OCI-LY7 (cell line): ENCODE measurements at regions not wholly inside any gene's neighbourhood (a gene's known extent, or its start where the extent isn't known, plus 50 kb on each side); places are given as distances from the start of the nearest gene placed in this dataset.

Experiments used
- BruUV-seq: library from RNA; stranded (reverse); fragments of 400-500 nt; replicated peaks from 2 replicates; lab custom pipeline; 2021; lab: Mats Ljungman, UMichigan
- CTCF ChIA-PET: fragments of 300-600 bp; sonication (Branson Sonifier 250); formaldehyde crosslinking; loops from one replicate; lab custom pipeline; 2022; ENCODE audit warnings: antibody characterized with exemption; ENCODE audit not compliant: unreplicated experiment; lab: Charles Lee
- POLR2A ChIA-PET: fragments of 300-600 bp; sonication (Branson Sonifier 250); formaldehyde crosslinking; loops from one replicate; lab custom pipeline; 2022; ENCODE audit warnings: antibody characterized with exemption; lab: Charles Lee
- DNase-seq: peaks from one replicate; pipeline ENCODE4 v3.0.0-alpha.2; 2015; ENCODE audit warnings: low spot score
- H2AFZ ChIP-seq: fragments of 200-600 bp; sonication (generic), shearing (Covaris generic); 2 replicates; pipeline ENCODE4 v1.6.1; 2014; ENCODE audit warnings: mild to moderate bottlenecking, antibody characterized with exemption, low read length, moderate library complexity
- H3K27ac ChIP-seq: fragments of 200-600 bp; sonication (generic); 2 replicates; pipeline ENCODE4 v1.5.1; 2014; ENCODE audit warnings: mixed run types, low read depth, mild to moderate bottlenecking, moderate library complexity, low read length, inconsistent platforms; ENCODE audit not compliant: poor library complexity, severe bottlenecking
- H3K36me3 ChIP-seq: fragments of 200-600 bp; sonication (generic); 2 replicates; pipeline ENCODE4 v1.6.1; 2014; ENCODE audit warnings: mild to moderate bottlenecking, antibody characterized with exemption, low read length, moderate library complexity, mixed read lengths; ENCODE audit not compliant: insufficient read depth
- H3K4me1 ChIP-seq: fragments of 200-600 bp; sonication (generic); 2 replicates; pipeline ENCODE4 v1.5.1; 2014; ENCODE audit warnings: mild to moderate bottlenecking, low read length; ENCODE audit not compliant: insufficient read depth, poor library complexity, severe bottlenecking
- H3K4me2 ChIP-seq: fragments of 200-600 bp; sonication (generic); 2 replicates; pipeline ENCODE4 v1.6.1; 2014; ENCODE audit warnings: mild to moderate bottlenecking, low read length
- H3K4me3 ChIP-seq: fragments of 200-600 bp; sonication (generic); 2 replicates; pipeline ENCODE4 v1.5.1; 2014; ENCODE audit warnings: mild to moderate bottlenecking, low read depth, low read length; ENCODE audit not compliant: poor library complexity, severe bottlenecking
- H3K79me2 ChIP-seq: fragments of 200-600 bp; sonication (generic); 2 replicates; pipeline ENCODE4 v1.6.1; 2016; ENCODE audit warnings: low read depth, mild to moderate bottlenecking, low read length, moderate library complexity, mixed read lengths; ENCODE audit not compliant: insufficient read depth
- H3K9me2 ChIP-seq: fragments of 200-600 bp; sonication (generic); 2 replicates; pipeline ENCODE4 v1.6.1; 2016; ENCODE audit warnings: mild to moderate bottlenecking, low read length, mixed read lengths; ENCODE audit not compliant: insufficient read depth
- H3K9me3 ChIP-seq: fragments of 200-600 bp; sonication (generic); 2 replicates; pipeline ENCODE4 v1.6.1; 2014; ENCODE audit warnings: mild to moderate bottlenecking, mixed run types, low read length, mixed read lengths
- H4K20me1 ChIP-seq: fragments of 200-600 bp; sonication (generic); 2 replicates; pipeline ENCODE4 v1.6.1; 2014; ENCODE audit warnings: mild to moderate bottlenecking, antibody characterized with exemption, low read length, moderate library complexity, mixed read lengths; ENCODE audit not compliant: insufficient read depth
- EZH2phosphoT487 ChIP-seq: fragments of 200-600 bp; sonication (generic); IDR thresholded peaks from 2 replicates; pipeline ENCODE4 v1.6.1; 2018; ENCODE audit warnings: low read depth, borderline replicate concordance, mild to moderate bottlenecking, mixed run types, antibody characterized with exemption, low read length, moderate library complexity, mixed read lengths
- intact Hi-C: fragments of 100-400 bp; cut with micrococcal nuclease; formaldehyde crosslinking; loops from one replicate; pipeline ENCODE4 v1.10.0; 2022; ENCODE audit not compliant: unreplicated experiment
- TF ChIP-seq, protein P1 (sequence below): fragments of 200-600 bp; sonication (generic); conservative IDR thresholded peaks from 2 replicates; pipeline ENCODE4 v1.5.1; 2014; ENCODE audit warnings: mild to moderate bottlenecking, antibody characterized with exemption, low read length, moderate library complexity, mixed read lengths

DNA sequence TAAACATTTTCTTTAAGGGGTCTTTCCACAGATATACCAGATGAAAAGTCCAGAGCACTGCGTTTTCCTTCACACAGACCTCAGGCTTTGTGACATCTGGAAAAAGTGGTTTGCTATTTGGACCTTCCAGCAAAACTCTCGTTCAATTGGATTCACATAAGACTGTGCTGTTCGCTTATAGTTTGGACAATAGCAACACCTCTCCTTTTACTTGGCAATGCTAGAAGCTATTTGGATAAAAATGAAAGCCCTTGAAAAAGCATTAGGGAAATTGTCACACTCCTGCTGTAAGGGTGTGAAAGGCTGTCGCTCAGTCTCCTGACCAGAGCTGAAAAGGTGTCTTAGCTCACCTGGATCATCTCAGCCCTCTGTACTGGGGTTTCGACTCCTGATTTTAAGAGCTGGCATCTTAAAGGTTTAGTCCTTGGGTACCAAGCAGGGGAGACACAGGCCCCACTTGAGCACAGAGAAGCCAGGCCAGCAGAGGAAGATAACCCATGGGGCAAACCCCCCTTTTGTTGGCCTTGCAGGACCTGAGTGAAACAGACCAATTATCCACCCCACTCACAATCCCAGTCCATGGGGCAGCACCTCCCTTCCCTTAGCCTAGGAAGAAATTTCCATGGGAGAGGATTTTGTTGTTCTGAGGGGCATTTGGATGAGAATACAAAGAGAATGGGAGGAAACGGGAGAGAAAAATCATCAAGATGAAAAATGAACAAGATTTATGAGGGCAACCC, 257.6 kb downstream of the DLEU7 start:
- H3K9me2 ChIP-seq, result no peaks in the 10 kb centered on the region
- H3K79me2 ChIP-seq, result no peaks in the 10 kb centered on the region
- TF ChIP-seq, protein P1, sequence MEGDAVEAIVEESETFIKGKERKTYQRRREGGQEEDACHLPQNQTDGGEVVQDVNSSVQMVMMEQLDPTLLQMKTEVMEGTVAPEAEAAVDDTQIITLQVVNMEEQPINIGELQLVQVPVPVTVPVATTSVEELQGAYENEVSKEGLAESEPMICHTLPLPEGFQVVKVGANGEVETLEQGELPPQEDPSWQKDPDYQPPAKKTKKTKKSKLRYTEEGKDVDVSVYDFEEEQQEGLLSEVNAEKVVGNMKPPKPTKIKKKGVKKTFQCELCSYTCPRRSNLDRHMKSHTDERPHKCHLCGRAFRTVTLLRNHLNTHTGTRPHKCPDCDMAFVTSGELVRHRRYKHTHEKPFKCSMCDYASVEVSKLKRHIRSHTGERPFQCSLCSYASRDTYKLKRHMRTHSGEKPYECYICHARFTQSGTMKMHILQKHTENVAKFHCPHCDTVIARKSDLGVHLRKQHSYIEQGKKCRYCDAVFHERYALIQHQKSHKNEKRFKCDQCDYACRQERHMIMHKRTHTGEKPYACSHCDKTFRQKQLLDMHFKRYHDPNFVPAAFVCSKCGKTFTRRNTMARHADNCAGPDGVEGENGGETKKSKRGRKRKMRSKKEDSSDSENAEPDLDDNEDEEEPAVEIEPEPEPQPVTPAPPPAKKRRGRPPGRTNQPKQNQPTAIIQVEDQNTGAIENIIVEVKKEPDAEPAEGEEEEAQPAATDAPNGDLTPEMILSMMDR, result no peak
- TF ChIP-seq EZH2phosphoT487, result no peak
- ChIA-PET CTCF (no interaction called here), POLR2A (interaction anchor here (0.7 to 1.6 kb wide), 6 partner anchors 9 to 412 kb away, joined by 3 to 4 read pairs (median 4); no protein-coding TSS in a partner anchor)
- no peak overlapping the region for H3K4me3 ChIP-seq
- no peaks in the 10 kb centered on the region for H4K20me1 ChIP-seq
- intact Hi-C loops, result no loop called here
- H3K9me3 ChIP-seq, result no peaks in the 10 kb centered on the region; the same call in 1 of the 2 replicates
- no peaks in the 10 kb centered on the region for H3K36me3 ChIP-seq
- BruUV-seq, result no TSS peak
- H3K4me2 ChIP-seq, result no peak overlapping the region
- no peak overlapping the region for H3K27ac ChIP-seq
- H3K4me1 ChIP-seq, result peaks cover 31% of the 10 kb centered on the region
- no peak for DNase-seq
- H2AFZ ChIP-seq, result no peak overlapping the region

DNA sequence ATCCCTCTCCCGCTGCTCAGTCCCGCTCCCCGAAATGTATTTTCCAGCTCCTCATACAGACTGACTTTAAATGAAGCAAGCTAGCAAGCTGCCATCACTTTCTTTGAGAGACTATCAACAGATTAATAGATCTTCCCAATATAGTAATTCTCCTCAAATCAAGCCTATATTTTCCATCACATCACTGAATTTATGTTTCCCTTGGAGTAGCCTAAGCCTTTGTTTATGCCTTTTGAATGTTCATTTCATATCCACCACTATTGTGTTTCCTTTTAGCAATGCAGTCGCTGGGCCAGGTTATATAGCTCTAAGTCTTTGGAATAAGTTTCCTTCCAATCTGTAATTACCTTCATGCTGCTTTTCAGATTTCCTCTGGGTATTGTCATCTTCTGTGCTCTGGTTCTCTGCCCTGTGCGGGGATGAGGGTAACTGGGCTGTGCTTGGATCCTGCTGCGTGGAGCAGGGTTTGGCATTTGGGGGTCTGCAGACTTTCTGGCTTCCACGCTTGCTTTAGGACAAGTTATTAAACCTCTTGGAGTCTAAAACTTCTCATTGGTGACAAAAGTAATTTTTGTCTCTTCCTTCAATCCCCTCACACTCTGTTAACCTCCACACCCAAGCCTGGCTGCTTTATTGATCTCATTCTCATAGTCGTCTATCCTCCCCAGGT, 256.9 kb downstream of the DLEU7 start:
- CTCF ChIA-PET, result no interaction called here

More for the DNA sequence above, 256.9 kb downstream of the DLEU7 start:
- POLR2A ChIA-PET, result interaction anchor here (0.8 to 1.6 kb wide), 4 partner anchors 10 to 328 kb away, joined by 3 to 4 read pairs (median 4); no protein-coding TSS in a partner anchor
- Histone ChIP-seq H3K4me3 (no peak overlapping the region), H2AFZ (peak overlapping the region; percentile 75; the same call in 1 of the 2 replicates), H3K36me3 (no peaks in the 10 kb centered on the region), H3K79me2 (no peaks in the 10 kb centered on the region), H3K4me1 (peaks cover 37% of the 10 kb centered on the region), H4K20me1 (no peaks in the 10 kb centered on the region), H3K27ac (no peak overlapping the region), H3K9me2 (no peaks in the 10 kb centered on the region), H3K4me2 (peak overlapping the region; percentile 43), H3K9me3 (no peaks in the 10 kb centered on the region; the same call in 1 of the 2 replicates)
- no TSS peak for BruUV-seq
- TF ChIP-seq, protein P1, result no peak
- TF ChIP-seq EZH2phosphoT487, result no peak
- intact Hi-C loops, result no loop called here
- no peak for DNase-seq
